ENCODE measurements at regions not wholly inside any gene's neighbourhood (a gene's known extent, or its start where the extent isn't known, plus 50 kb on each side); places are given as distances from the start of the nearest gene placed in this dataset.

DNA sequence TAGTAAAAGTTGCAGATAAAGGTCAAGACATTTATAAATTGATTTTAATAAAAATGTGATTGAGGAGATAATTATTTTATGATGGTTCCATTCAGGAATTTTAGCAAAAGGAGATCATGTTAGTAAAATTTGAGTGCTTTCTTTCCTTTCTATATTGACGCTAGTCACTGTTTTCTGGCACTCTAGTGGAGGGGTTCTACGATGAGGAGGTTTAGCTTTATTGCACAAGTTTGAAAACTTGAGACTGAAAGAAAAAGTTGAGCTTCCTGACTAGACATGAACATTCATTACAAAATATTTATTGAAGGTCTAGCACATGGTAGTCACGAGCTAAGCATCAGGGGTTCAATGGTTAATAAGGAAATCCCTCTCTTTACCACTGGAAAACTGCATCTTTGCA is 336.1 kb downstream of the SNAPC1 start:
- Histone ChIP-seq H2BK5ac (ENCODE audit: low read depth, low read length, poor library complexity) (no peak overlapping the region), H4K8ac (ENCODE audit: low read depth, low read length) (no peak overlapping the region), H3K27me3 (ENCODE audit: insufficient read depth, low read length) (no peaks in the 10 kb centered on the region), H3K36me3 (ENCODE audit: control insufficient read depth in 1 of 2, insufficient read depth in 2 of 2, low read length in 2 of 2) (no peaks in the 10 kb centered on the region), H2AK5ac (ENCODE audit: low read length) (no peak overlapping the region), H3K23ac (ENCODE audit: low read length) (no peak overlapping the region), H3K4me2 (ENCODE audit: low read length) (no peak overlapping the region), H3K9ac (ENCODE audit: low read length) (no peak overlapping the region), H3K27ac (ENCODE audit: low read depth, low read length) (no peak overlapping the region), H3K79me2 (ENCODE audit: control insufficient read depth, insufficient read depth, low read length, poor library complexity) (no peaks in the 10 kb centered on the region), H3K79me1 (ENCODE audit: low read length) (no peaks in the 10 kb centered on the region), H3K4ac (ENCODE audit: low read depth, low read length) (no peak overlapping the region), H3K4me3 (ENCODE audit: low read depth, low read length) (no peak overlapping the region), H3K4me1 (ENCODE audit: control insufficient read depth in 1 of 2, insufficient read depth in 2 of 2, low read length in 2 of 2) (no peaks in the 10 kb centered on the region), H3K9me3 (ENCODE audit: insufficient read depth, low read depth, low read length) (no peaks in the 10 kb centered on the region), H2BK12ac (ENCODE audit: low read length) (no peak overlapping the region), H4K91ac (ENCODE audit: low read depth, low read length) (no peak overlapping the region), H3K14ac (ENCODE audit: low read length) (no peak overlapping the region), H2AFZ (ENCODE audit: insufficient read depth, low read length, poor library complexity) (no peak overlapping the region), H2BK120ac (ENCODE audit: insufficient read depth, low read length, poor library complexity) (no peak overlapping the region), H4K12ac (ENCODE audit: low read depth, low read length) (no peak overlapping the region), H3K18ac (ENCODE audit: low read length) (no peak overlapping the region)
- no peak for DNase-seq
- no CpG with 5 or more reads among the region's 3 CpGs for WGBS (ENCODE audit: extremely low coverage, insufficient coverage, insufficient read length)

DNA sequence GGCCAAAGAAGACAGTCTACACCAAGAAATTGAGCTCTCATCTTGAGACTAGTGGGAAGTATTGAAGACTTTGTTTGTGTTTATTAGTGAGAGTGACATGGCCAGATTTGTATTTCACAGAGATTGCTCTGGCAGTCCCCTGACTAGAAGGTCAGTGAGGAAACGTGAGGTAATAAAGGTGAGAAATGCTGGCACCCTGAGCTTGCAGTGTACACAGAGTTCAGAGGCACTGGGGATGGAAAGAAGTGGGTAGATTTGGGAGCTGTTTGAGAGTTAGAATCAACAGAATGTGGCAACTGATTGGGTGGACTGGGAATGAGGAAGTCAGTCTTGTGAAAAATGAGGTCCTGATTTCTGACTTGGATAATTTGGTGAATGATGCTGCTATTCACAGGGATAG is 336.9 kb downstream of the SNAPC1 start:
- no peak overlapping the region for H3K4me3 ChIP-seq (ENCODE audit: low read depth, low read length)
- DNase-seq, result peak; percentile 79 to 81
- H3K79me2 ChIP-seq (ENCODE audit: control insufficient read depth, insufficient read depth, low read length, poor library complexity), result no peaks in the 10 kb centered on the region
- no peak overlapping the region for H2AK5ac ChIP-seq (ENCODE audit: low read length)
- H4K8ac ChIP-seq (ENCODE audit: low read depth, low read length), result no peak overlapping the region
- H4K12ac ChIP-seq (ENCODE audit: low read depth, low read length), result no peak overlapping the region
- H3K18ac ChIP-seq (ENCODE audit: low read length), result no peak overlapping the region
- H4K91ac ChIP-seq (ENCODE audit: low read depth, low read length), result no peak overlapping the region
- no peak overlapping the region for H3K4ac ChIP-seq (ENCODE audit: low read depth, low read length)
- no peaks in the 10 kb centered on the region for H3K27me3 ChIP-seq (ENCODE audit: insufficient read depth, low read length)
- no peak overlapping the region for H2AFZ ChIP-seq (ENCODE audit: insufficient read depth, low read length, poor library complexity)
- no peaks in the 10 kb centered on the region for H3K79me1 ChIP-seq (ENCODE audit: low read length)
- no peak overlapping the region for H3K14ac ChIP-seq (ENCODE audit: low read length)
- no peaks in the 10 kb centered on the region for H3K36me3 ChIP-seq (ENCODE audit: control insufficient read depth in 1 of 2, insufficient read depth in 2 of 2, low read length in 2 of 2)
- no peak overlapping the region for H3K9ac ChIP-seq (ENCODE audit: low read length)
- H2BK120ac ChIP-seq (ENCODE audit: insufficient read depth, low read length, poor library complexity), result no peak overlapping the region
- no peak overlapping the region for H2BK5ac ChIP-seq (ENCODE audit: low read depth, low read length, poor library complexity)
- H2BK12ac ChIP-seq (ENCODE audit: low read length), result no peak overlapping the region
- H3K27ac ChIP-seq (ENCODE audit: low read depth, low read length), result no peak overlapping the region
- no peak overlapping the region for H3K4me2 ChIP-seq (ENCODE audit: low read length)
- no peaks in the 10 kb centered on the region for H3K4me1 ChIP-seq (ENCODE audit: control insufficient read depth in 1 of 2, insufficient read depth in 2 of 2, low read length in 2 of 2)
- H3K9me3 ChIP-seq (ENCODE audit: insufficient read depth, low read depth, low read length), result no peaks in the 10 kb centered on the region
- WGBS (ENCODE audit: extremely low coverage, insufficient coverage, insufficient read length), result no CpG with 5 or more reads among the region's 1 CpG
- H3K23ac ChIP-seq (ENCODE audit: low read length), result no peak overlapping the region

DNA sequence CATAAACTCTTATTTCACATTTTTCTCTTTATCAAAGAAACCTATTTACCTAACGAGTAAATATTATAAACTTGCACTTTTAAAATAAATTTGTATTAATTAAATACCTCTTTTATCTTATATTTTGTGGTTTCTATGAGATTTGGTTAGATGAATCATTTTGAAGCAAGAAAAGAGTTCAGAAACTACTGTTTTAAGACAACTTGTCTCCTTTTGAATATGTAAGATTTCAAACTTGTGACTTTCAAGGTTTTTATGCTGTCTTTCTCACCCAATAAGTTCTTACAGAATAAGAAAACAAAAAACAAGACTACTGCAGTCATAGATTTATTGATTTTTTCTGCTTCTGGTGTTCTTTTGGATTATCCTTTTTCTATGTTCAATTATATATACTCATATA is 339.0 kb downstream of the SNAPC1 start:
- DNase-seq, result no peak
- H3K9ac ChIP-seq (ENCODE audit: low read length), result no peak overlapping the region
- H3K23ac ChIP-seq (ENCODE audit: low read length), result no peak overlapping the region
- H2AK5ac ChIP-seq (ENCODE audit: low read length), result no peak overlapping the region
- H3K36me3 ChIP-seq (ENCODE audit: control insufficient read depth in 1 of 2, insufficient read depth in 2 of 2, low read length in 2 of 2), result no peaks in the 10 kb centered on the region
- no peak overlapping the region for H3K4ac ChIP-seq (ENCODE audit: low read depth, low read length)
- no peaks in the 10 kb centered on the region for H3K79me1 ChIP-seq (ENCODE audit: low read length)
- no peak overlapping the region for H3K27ac ChIP-seq (ENCODE audit: low read depth, low read length)
- H2AFZ ChIP-seq (ENCODE audit: insufficient read depth, low read length, poor library complexity), result no peak overlapping the region
- no peak overlapping the region for H3K4me2 ChIP-seq (ENCODE audit: low read length)
- H2BK12ac ChIP-seq (ENCODE audit: low read length), result no peak overlapping the region
- H3K9me3 ChIP-seq (ENCODE audit: insufficient read depth, low read depth, low read length), result no peaks in the 10 kb centered on the region
- no peak overlapping the region for H3K4me3 ChIP-seq (ENCODE audit: low read depth, low read length)
- H3K4me1 ChIP-seq (ENCODE audit: control insufficient read depth in 1 of 2, insufficient read depth in 2 of 2, low read length in 2 of 2), result no peaks in the 10 kb centered on the region
- WGBS (ENCODE audit: extremely low coverage, insufficient coverage, insufficient read length), result 100% methylated on average over 1 of the region's 1 CpG
- no peak overlapping the region for H4K12ac ChIP-seq (ENCODE audit: low read depth, low read length)
- no peak overlapping the region for H4K91ac ChIP-seq (ENCODE audit: low read depth, low read length)
- no peak overlapping the region for H3K14ac ChIP-seq (ENCODE audit: low read length)
- no peak overlapping the region for H3K18ac ChIP-seq (ENCODE audit: low read length)
- H2BK5ac ChIP-seq (ENCODE audit: low read depth, low read length, poor library complexity), result no peak overlapping the region
- no peaks in the 10 kb centered on the region for H3K27me3 ChIP-seq (ENCODE audit: insufficient read depth, low read length)
- no peak overlapping the region for H2BK120ac ChIP-seq (ENCODE audit: insufficient read depth, low read length, poor library complexity)
- H4K8ac ChIP-seq (ENCODE audit: low read depth, low read length), result no peak overlapping the region
- no peaks in the 10 kb centered on the region for H3K79me2 ChIP-seq (ENCODE audit: control insufficient read depth, insufficient read depth, low read length, poor library complexity)

DNA sequence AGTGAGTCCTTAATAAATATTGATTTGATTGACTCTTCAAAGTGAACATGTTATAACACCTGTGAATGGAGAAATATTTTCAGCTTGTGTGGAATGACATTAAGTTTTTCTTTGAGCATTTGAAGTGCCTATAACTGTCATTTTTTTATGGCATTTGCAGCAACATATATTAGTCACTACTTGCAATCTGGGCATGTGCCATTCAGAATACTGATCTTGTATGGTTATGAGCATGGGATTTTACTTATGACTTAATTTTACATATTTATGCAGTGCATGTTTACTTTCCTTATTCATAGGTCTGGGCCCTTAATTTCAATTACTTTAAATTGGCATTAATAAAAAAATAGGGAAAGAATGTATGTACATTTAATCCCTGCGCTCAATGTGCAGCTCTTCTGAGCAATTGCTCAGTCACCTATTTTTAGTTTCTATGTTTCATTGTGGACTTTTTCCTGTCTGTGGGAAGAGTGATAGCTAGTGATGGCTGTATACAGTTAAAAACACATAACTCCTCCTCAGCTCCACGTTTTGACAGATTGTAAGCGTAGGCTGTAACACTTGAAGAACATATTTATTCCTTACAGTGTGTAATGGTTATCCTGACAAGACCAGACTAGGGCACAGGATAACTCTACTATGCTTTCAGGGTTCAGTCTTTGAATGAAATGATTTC is 339.6 kb downstream of the SNAPC1 start:
- H3K36me3 ChIP-seq (ENCODE audit: control insufficient read depth in 1 of 2, insufficient read depth in 2 of 2, low read length in 2 of 2), result no peaks in the 10 kb centered on the region
- no peak overlapping the region for H2BK120ac ChIP-seq (ENCODE audit: insufficient read depth, low read length, poor library complexity)
- H3K9me3 ChIP-seq (ENCODE audit: insufficient read depth, low read depth, low read length), result no peaks in the 10 kb centered on the region
- no peaks in the 10 kb centered on the region for H3K27me3 ChIP-seq (ENCODE audit: insufficient read depth, low read length)
- H3K4ac ChIP-seq (ENCODE audit: low read depth, low read length), result no peak overlapping the region
- no peak overlapping the region for H2BK5ac ChIP-seq (ENCODE audit: low read depth, low read length, poor library complexity)
- H4K8ac ChIP-seq (ENCODE audit: low read depth, low read length), result no peak overlapping the region
- H3K4me3 ChIP-seq (ENCODE audit: low read depth, low read length), result no peak overlapping the region
- H2BK12ac ChIP-seq (ENCODE audit: low read length), result no peak overlapping the region
- H3K4me2 ChIP-seq (ENCODE audit: low read length), result no peak overlapping the region
- DNase-seq, result no peak
- no peaks in the 10 kb centered on the region for H3K79me2 ChIP-seq (ENCODE audit: control insufficient read depth, insufficient read depth, low read length, poor library complexity)
- no peaks in the 10 kb centered on the region for H3K79me1 ChIP-seq (ENCODE audit: low read length)
- H3K4me1 ChIP-seq (ENCODE audit: control insufficient read depth in 1 of 2, insufficient read depth in 2 of 2, low read length in 2 of 2), result no peaks in the 10 kb centered on the region
- H3K9ac ChIP-seq (ENCODE audit: low read length), result no peak overlapping the region
- WGBS (ENCODE audit: extremely low coverage, insufficient coverage, insufficient read length), result no CpG with 5 or more reads among the region's 3 CpGs
- H3K23ac ChIP-seq (ENCODE audit: low read length), result no peak overlapping the region
- no peak overlapping the region for H3K27ac ChIP-seq (ENCODE audit: low read depth, low read length)
- H2AFZ ChIP-seq (ENCODE audit: insufficient read depth, low read length, poor library complexity), result no peak overlapping the region
- no peak overlapping the region for H3K18ac ChIP-seq (ENCODE audit: low read length)
- no peak overlapping the region for H4K91ac ChIP-seq (ENCODE audit: low read depth, low read length)
- no peak overlapping the region for H3K14ac ChIP-seq (ENCODE audit: low read length)
- no peak overlapping the region for H2AK5ac ChIP-seq (ENCODE audit: low read length)
- no peak overlapping the region for H4K12ac ChIP-seq (ENCODE audit: low read depth, low read length)

All from trophoblast cell (in vitro differentiated cells and primary cell).